ENCODE measurements at regions not wholly inside any gene's neighbourhood (a gene's known extent, or its start where the extent isn't known, plus 50 kb on each side); places are given as distances from the start of the nearest gene placed in this dataset.

DNA sequence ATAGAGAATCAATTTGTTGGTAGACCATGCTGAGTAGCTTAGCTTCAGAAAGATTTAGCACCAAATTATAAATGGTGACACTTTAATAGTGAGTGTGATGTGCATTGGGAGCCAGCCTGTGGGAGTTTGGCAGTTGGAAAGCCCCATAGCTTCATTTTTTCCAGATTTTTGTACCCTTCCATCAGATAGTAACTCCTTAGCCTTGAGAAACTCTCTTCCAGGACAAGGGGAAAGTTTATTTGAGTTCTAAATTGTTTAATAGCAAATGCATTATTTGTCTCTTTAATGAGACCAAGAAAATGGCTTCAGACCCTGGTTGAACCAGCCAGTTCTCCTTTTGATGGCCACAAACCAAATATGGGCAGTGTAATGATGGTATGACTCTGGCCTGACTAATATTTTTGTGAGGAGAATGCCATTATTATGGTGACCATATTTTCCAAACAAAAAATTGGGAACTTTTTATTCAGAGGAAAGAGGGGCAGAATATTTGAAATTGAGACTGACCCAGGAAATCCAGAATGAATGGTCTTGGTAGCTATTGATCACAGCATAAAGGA is 49.8 kb downstream of the PLCE1 start:
- no peak overlapping the region; a peak in 1 of 4 replicates for H3K27ac ChIP-seq (ENCODE audit: low read depth in 2 of 2, low read length in 1 of 2)
- POLR2A ChIA-PET = no interaction called here

More for the DNA sequence above, 49.8 kb downstream of the PLCE1 start:
- no peak overlapping the region for H2AFZ ChIP-seq (ENCODE audit: low read depth)
- H3K4me2 ChIP-seq = no peak overlapping the region
- no peak for DNase-seq
- H3K79me2 ChIP-seq (ENCODE audit: insufficient read depth) = no peaks in the 10 kb centered on the region
- no peaks in the 10 kb centered on the region for H3K9me3 ChIP-seq
- H4K20me1 ChIP-seq (ENCODE audit: insufficient read depth) = no peaks in the 10 kb centered on the region
- H3K36me3 ChIP-seq (replicated peaks in 1 of 2; ENCODE audit: control insufficient read depth in 1 of 2, insufficient read depth in 2 of 2, low read length in 1 of 2) = no peaks in the 10 kb centered on the region
- peaks cover 13% of the 10 kb centered on the region for H3F3A ChIP-seq (replicated peaks; ENCODE audit: insufficient read depth)
- no peaks in the 10 kb centered on the region for H3K27me3 ChIP-seq (ENCODE audit: insufficient read depth)
- H3K9me2 ChIP-seq = no peaks in the 10 kb centered on the region
- H3K4me3 ChIP-seq (ENCODE audit: low read depth in 2 of 2, low read length in 1 of 2) = no peak overlapping the region
- CTCF ChIA-PET = no interaction called here
- no peaks in the 10 kb centered on the region; a peak in 1 of 4 replicates for H3K4me1 ChIP-seq (ENCODE audit: control insufficient read depth in 1 of 2, insufficient read depth in 2 of 2, low read depth in 1 of 2, low read length in 1 of 2)
- TF ChIP-seq, protein P1, sequence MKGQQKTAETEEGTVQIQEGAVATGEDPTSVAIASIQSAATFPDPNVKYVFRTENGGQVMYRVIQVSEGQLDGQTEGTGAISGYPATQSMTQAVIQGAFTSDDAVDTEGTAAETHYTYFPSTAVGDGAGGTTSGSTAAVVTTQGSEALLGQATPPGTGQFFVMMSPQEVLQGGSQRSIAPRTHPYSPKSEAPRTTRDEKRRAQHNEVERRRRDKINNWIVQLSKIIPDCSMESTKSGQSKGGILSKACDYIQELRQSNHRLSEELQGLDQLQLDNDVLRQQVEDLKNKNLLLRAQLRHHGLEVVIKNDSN (IDR thresholded peaks at IDR 0.05; ENCODE audit: borderline replicate concordance, low read depth) = no peak
- TF ChIP-seq EZH2phosphoT487 (IDR thresholded peaks at IDR 0.05; ENCODE audit: borderline replicate concordance, low read depth) (no peak), MEF2A (IDR thresholded peaks at IDR 0.05; ENCODE audit: borderline replicate concordance, low read depth) (no peak), SMC3 (IDR thresholded peaks at IDR 0.05; ENCODE audit: low read depth, low read length) (no peak), NRF1 (IDR thresholded peaks at IDR 0.05; ENCODE audit: low read depth, low read length) (no peak), JUND (IDR thresholded peaks at IDR 0.05) (no peak), GATA2 (CRISPR knock-in tag; IDR thresholded peaks at IDR 0.05) (no peak), RCOR1 (IDR thresholded peaks at IDR 0.05; ENCODE audit: low read length) (no peak), EP300 (IDR thresholded peaks at IDR 0.05; ENCODE audit: borderline replicate concordance in 1 of 2, low read depth in 1 of 2, low read length in 1 of 2) (no peak), TAF1 (IDR thresholded peaks at IDR 0.05; ENCODE audit: borderline replicate concordance, low read depth, low read length) (no peak), RXRA (IDR thresholded peaks at IDR 0.05; ENCODE audit: borderline replicate concordance, low read depth) (no peak)
- TF ChIP-seq, protein P2, sequence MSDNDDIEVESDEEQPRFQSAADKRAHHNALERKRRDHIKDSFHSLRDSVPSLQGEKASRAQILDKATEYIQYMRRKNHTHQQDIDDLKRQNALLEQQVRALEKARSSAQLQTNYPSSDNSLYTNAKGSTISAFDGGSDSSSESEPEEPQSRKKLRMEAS (IDR thresholded peaks at IDR 0.05; ENCODE audit: low read depth) = no peak
- TF ChIP-seq, protein P3, sequence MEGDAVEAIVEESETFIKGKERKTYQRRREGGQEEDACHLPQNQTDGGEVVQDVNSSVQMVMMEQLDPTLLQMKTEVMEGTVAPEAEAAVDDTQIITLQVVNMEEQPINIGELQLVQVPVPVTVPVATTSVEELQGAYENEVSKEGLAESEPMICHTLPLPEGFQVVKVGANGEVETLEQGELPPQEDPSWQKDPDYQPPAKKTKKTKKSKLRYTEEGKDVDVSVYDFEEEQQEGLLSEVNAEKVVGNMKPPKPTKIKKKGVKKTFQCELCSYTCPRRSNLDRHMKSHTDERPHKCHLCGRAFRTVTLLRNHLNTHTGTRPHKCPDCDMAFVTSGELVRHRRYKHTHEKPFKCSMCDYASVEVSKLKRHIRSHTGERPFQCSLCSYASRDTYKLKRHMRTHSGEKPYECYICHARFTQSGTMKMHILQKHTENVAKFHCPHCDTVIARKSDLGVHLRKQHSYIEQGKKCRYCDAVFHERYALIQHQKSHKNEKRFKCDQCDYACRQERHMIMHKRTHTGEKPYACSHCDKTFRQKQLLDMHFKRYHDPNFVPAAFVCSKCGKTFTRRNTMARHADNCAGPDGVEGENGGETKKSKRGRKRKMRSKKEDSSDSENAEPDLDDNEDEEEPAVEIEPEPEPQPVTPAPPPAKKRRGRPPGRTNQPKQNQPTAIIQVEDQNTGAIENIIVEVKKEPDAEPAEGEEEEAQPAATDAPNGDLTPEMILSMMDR (IDR thresholded peaks at IDR 0.05) = no peak
- TF ChIP-seq, protein P4, sequence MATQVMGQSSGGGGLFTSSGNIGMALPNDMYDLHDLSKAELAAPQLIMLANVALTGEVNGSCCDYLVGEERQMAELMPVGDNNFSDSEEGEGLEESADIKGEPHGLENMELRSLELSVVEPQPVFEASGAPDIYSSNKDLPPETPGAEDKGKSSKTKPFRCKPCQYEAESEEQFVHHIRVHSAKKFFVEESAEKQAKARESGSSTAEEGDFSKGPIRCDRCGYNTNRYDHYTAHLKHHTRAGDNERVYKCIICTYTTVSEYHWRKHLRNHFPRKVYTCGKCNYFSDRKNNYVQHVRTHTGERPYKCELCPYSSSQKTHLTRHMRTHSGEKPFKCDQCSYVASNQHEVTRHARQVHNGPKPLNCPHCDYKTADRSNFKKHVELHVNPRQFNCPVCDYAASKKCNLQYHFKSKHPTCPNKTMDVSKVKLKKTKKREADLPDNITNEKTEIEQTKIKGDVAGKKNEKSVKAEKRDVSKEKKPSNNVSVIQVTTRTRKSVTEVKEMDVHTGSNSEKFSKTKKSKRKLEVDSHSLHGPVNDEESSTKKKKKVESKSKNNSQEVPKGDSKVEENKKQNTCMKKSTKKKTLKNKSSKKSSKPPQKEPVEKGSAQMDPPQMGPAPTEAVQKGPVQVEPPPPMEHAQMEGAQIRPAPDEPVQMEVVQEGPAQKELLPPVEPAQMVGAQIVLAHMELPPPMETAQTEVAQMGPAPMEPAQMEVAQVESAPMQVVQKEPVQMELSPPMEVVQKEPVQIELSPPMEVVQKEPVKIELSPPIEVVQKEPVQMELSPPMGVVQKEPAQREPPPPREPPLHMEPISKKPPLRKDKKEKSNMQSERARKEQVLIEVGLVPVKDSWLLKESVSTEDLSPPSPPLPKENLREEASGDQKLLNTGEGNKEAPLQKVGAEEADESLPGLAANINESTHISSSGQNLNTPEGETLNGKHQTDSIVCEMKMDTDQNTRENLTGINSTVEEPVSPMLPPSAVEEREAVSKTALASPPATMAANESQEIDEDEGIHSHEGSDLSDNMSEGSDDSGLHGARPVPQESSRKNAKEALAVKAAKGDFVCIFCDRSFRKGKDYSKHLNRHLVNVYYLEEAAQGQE (IDR thresholded peaks at IDR 0.05; ENCODE audit: low read depth, low read length) = no peak
- TF ChIP-seq, protein P5, sequence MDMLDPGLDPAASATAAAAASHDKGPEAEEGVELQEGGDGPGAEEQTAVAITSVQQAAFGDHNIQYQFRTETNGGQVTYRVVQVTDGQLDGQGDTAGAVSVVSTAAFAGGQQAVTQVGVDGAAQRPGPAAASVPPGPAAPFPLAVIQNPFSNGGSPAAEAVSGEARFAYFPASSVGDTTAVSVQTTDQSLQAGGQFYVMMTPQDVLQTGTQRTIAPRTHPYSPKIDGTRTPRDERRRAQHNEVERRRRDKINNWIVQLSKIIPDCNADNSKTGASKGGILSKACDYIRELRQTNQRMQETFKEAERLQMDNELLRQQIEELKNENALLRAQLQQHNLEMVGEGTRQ (IDR thresholded peaks at IDR 0.05; ENCODE audit: borderline replicate concordance, low read depth, low read length) = no peak
- no peak overlapping the region for H3K9ac ChIP-seq
